ENCODE measurements at regions not wholly inside any gene's neighbourhood (a gene's known extent, or its start where the extent isn't known, plus 50 kb on each side); places are given as distances from the start of the nearest gene placed in this dataset.
"Not testable (repeated sequence)": the region's sequence is repeated elsewhere in the genome, so short reads cannot be mapped to it uniquely, and the experiment has no call there.

GRCh38 chr1:105005594-105006195 lies 1256.0 kb downstream of the AMY1C start:
- no peak for DNase-seq

- no peak for DNase-seq
Observed at GRCh38 chr1:105017587-105017986, 1267.9 kb downstream of the AMY1C start.

- no peak for DNase-seq
Observed at GRCh38 chr1:105023719-105024118, 1274.0 kb downstream of the AMY1C start.

- no peak for DNase-seq
Observed at GRCh38 chr1:105027838-105028471, 1278.3 kb downstream of the AMY1C start.

DNA sequence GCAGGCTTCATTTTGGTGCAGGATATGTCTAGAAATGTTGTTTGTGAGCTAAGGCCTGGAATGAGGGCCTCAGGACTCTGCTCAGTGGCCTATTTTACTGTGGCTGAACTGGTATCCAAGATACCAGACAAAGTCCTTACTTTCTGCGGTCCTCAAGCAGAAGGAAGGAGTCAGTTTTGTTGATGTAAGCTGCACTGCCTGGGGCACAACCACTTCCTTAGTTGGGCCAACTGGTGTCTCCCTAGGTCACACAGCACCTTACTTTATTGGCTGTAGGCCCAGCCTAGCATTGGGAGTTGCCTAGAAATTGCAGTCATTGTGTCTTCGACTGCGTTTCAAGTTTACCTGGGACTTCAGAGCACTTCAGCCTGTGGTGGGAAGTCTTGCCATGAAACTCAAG lies 1322.7 kb downstream of the AMY1C start:
- DNase-seq, result no peak

DNA sequence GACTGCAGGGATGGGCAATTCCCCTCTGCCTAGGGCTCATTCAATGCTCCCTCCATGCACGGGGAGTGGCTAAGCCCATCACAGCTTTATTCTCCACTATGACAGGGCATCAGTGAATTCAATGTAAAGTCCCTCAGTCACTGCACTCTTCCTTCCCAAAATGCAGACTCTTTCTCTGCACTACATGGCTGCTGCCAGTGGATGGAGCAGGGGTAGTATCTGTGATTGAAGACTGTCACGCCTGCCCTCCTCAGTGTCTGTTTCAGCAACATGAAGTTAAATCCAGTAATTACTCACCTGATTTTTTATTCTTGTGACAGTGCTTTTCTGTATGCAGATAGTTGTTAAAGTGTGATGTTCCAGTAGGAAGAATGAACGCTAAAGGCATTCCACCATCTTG lies 1323.2 kb downstream of the AMY1C start:
- DNase-seq, result no peak

- DNase-seq, result no peak
Observed at GRCh38 chr1:105073660-105074059, 1324.0 kb downstream of the AMY1C start.

- no peak for DNase-seq
Observed at GRCh38 chr1:105083611-105084010, 1333.9 kb downstream of the AMY1C start.

- no peak for DNase-seq
Observed at GRCh38 chr1:105087506-105087905, 1337.8 kb downstream of the AMY1C start.

GRCh38 chr1:105088166-105088565 lies 1338.5 kb downstream of the AMY1C start:
- no peak for DNase-seq

DNA sequence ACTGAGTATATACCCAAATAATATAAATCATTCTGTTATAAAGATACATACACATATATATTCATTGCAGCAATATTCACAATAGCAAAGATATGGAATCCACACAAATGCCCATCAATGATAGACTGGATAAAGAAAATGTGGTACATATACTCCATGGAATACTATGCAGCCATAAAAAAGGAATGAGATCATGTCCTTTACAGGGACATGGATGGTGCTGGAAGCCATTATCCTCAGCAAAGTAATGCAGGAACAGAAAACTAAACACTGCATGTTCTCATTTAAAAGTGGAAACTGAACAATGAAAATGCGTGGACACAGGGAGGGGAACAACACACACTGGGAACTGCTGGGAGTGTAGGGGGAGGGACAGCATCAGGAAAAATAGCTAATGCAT lies 1344.2 kb downstream of the AMY1C start:
- DNase-seq, result not testable (repeated sequence)

- DNase-seq, result no peak
Observed at GRCh38 chr1:105100102-105100501, 1350.4 kb downstream of the AMY1C start.

GRCh38 chr1:105101261-105101660 lies 1351.6 kb downstream of the AMY1C start:
- no peak for DNase-seq

GRCh38 chr1:105102371-105102770 lies 1352.7 kb downstream of the AMY1C start:
- DNase-seq, result no peak

GRCh38 chr1:105122041-105122440 lies 1372.3 kb downstream of the AMY1C start:
- DNase-seq, result no peak

- DNase-seq, result no peak
Observed at GRCh38 chr1:105137543-105138457, 1388.1 kb downstream of the AMY1C start.

DNA sequence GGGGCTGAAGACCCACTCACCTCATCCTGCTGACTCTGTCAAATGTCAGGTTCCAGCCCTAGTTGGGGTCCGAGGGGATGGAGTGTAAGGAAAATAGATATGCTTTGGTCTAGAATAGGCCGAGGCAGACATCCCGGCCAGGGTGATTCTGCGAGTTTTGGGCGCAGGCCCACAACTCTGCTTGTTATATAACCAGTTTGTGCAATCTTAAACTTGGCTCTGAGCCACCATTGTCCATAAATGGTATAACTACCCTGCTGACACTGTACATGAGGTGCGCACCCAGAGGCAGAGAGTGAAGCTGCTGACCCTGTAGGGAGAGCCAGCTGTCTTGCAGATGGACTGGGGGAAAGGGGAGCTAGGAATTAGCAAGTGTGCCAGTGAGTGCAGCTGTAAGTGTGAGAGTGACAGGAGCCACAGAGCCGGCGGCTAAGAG lies 1388.8 kb downstream of the AMY1C start:
- no peak for DNase-seq

- no peak for DNase-seq
Observed at GRCh38 chr1:105172788-105173187, 1423.1 kb downstream of the AMY1C start.

DNA sequence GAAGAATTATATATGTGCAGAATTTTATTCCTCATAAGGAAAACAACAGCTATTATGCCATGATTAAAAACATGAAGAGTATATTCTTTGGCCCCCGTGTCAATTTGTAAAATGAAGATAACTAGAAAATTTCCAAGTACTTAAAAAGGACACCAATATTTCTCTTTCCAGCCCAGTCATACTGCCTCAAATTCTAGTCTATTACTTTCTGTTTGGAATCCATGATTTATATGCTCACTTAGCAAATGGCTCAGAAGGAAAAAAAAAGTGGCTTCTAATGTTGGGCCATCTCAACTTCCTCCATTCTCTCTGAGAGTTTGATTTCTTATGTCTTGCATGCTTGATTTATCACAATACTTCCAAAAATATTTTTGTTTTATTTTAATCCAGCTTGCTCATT lies 1431.1 kb downstream of the AMY1C start:
- no peak for DNase-seq

GRCh38 chr1:105204836-105205371 lies 1455.2 kb downstream of the AMY1C start:
- no peak for DNase-seq

DNA sequence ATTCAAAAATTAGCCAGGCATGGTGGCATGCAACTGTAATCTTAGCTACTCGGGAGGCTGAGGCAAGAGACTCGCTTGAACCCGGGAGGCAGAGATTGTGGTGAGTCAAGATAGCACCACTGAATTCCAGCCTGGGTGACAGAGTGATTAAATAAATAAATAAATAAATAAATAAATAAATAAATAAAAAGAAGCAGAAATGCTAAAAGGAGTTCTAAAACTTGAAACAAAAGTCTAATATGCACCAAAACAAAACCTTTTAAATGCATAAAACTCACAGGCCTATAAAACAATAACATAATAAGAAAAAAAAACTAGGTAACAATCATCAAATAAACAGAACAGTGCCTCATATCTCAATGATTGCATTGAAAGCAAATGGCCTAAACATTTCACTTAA lies 1458.9 kb downstream of the AMY1C start:
- no peak for DNase-seq

- DNase-seq, result no peak
Observed at GRCh38 chr1:105210747-105211146, 1461.0 kb downstream of the AMY1C start.

DNA sequence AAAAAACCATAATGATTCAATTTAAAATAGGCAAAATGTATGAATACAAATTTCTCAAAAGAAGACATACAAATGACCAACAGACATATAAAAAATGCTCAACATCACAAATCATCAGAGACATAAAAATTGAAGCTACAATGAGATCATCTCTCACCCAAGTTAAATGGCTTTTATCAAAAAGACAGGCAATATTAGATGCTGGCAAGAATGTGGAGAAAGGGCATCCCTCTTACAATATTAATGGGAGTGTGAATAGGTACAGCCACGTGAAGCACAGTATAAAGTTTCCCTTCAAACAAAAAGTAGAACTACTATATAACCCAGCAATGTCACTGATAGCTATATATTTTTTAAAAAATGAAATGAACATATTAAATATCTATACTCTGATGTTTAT lies 1481.7 kb downstream of the AMY1C start:
- no peak for DNase-seq

GRCh38 chr1:105243411-105243810 lies 1493.7 kb downstream of the AMY1C start:
- DNase-seq, result no peak

Data from CD4-positive, alpha-beta T cell treated with Interleukin-1 beta for 1 hour (primary cell).